Spleen (tissue), 7 donors: ENCODE measurements at regions not wholly inside any gene's neighbourhood (a gene's known extent, or its start where the extent isn't known, plus 50 kb on each side); places are given as distances from the start of the nearest gene placed in this dataset.
"Not testable (repeated sequence)": the region's sequence is repeated elsewhere in the genome, so short reads cannot be mapped to it uniquely, and the experiment has no call there.

Source experiments
- POLR2A ChIP-seq, 3 donors: fragments of 450-650 bp; IDR thresholded peaks; one replicate each; pipeline ENCODE4 v1.5.1; 2017; ENCODE audit warnings: antibody characterized with exemption in 3 of 3, mild to moderate bottlenecking in 1 of 3
- POLR2AphosphoS5 ChIP-seq, 3 donors: sonication (generic); formaldehyde crosslinking; IDR thresholded peaks; one replicate each; pipeline ENCODE4 v1.5.1; 2017; ENCODE audit warnings: antibody characterized with exemption in 3 of 3
- TF ChIP-seq, protein P1 (sequence below), 11 experiments: fragments of 200-600 bp in 7 of 11; fragments of 450-650 bp in 4 of 11; sonication (generic) in 4 of 11; IDR thresholded peaks in 8 of 11; conservative IDR thresholded peaks in 3 of 11; 1 replicate in 7 of 11; 2 replicates in 4 of 11; pipeline versions ENCODE4 v1.4.0 to v1.8.0; 2016 to 2021; ENCODE audit warnings: antibody characterized with exemption in 11 of 11, inconsistent platforms in 4 of 11, mild to moderate bottlenecking in 1 of 11
- donor health status: DM: no; HTN: no; CAD: no; lungs with moderate emphysema.
- donor health status: DM: no; HTN: no; CAD: no.
- donor health status: DM: no; HTN: no; CAD: no.

DNA sequence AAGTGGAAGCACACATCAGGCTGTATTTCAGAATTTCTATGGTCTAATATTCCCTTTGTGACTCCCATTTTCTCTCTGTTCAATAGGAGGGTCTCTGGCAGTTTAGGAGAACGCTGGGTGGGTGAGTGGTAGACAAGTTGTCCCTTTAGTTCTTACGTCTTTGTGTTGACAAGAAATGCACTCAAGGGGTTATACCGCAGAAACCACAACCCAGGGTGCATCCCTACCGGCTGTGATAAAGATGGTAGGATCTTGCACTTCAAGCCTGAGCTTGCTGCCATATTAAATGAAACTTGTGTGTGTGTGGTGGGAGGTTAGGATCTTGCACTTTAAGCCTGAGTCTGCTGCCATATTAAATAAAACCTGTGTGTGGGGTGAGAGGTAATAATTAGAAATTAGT, 80.5 kb downstream of the LGALS9C start:
- not testable (repeated sequence) for TF ChIP-seq POLR2A, POLR2AphosphoS5 (IDR thresholded peaks at IDR 0.05)
- TF ChIP-seq, protein P1, sequence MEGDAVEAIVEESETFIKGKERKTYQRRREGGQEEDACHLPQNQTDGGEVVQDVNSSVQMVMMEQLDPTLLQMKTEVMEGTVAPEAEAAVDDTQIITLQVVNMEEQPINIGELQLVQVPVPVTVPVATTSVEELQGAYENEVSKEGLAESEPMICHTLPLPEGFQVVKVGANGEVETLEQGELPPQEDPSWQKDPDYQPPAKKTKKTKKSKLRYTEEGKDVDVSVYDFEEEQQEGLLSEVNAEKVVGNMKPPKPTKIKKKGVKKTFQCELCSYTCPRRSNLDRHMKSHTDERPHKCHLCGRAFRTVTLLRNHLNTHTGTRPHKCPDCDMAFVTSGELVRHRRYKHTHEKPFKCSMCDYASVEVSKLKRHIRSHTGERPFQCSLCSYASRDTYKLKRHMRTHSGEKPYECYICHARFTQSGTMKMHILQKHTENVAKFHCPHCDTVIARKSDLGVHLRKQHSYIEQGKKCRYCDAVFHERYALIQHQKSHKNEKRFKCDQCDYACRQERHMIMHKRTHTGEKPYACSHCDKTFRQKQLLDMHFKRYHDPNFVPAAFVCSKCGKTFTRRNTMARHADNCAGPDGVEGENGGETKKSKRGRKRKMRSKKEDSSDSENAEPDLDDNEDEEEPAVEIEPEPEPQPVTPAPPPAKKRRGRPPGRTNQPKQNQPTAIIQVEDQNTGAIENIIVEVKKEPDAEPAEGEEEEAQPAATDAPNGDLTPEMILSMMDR (IDR thresholded peaks at IDR 0.05 in 8 of 11, conservative IDR thresholded peaks at IDR 0.05 in 3 of 11): not testable (repeated sequence)
